ENCODE measurements at regions not wholly inside any gene's neighbourhood (a gene's known extent, or its start where the extent isn't known, plus 50 kb on each side); places are given as distances from the start of the nearest gene placed in this dataset.

DNA sequence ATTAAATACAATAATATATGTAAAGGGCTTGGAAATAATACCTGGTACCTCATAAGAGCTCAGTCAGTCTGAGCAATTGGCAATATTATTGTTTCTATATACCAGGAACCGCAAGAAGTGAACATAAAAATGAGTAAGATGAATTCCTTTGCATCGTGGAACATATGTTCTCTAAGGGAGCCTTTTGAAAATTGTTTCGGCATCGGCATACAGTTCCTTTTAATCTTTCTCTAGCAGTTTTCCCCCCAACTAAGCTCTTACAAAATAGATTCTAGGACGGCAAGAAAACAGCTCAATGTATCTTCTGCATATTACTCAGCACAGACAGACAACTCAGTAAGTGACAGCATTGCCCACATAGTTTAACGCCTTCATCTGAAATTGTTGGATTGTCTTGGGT lies 426.6 kb upstream of the WWC1 start (continued):
- TF ChIP-seq, protein P1, sequence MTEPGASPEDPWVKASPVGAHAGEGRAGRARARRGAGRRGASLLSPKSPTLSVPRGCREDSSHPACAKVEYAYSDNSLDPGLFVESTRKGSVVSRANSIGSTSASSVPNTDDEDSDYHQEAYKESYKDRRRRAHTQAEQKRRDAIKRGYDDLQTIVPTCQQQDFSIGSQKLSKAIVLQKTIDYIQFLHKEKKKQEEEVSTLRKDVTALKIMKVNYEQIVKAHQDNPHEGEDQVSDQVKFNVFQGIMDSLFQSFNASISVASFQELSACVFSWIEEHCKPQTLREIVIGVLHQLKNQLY (CRISPR knock-in tag; IDR thresholded peaks at IDR 0.05) = no peak
- TF ChIP-seq ERG (CRISPR knock-in tag; IDR thresholded peaks at IDR 0.05) (no peak), FOXP1 (CRISPR knock-in tag; IDR thresholded peaks at IDR 0.05; ENCODE audit: borderline replicate concordance) (no peak), TEAD1 (CRISPR knock-in tag; IDR thresholded peaks at IDR 0.05) (no peak), CREB1 (CRISPR knock-in tag; IDR thresholded peaks at IDR 0.05) (no peak)
- TF ChIP-seq, protein P2, sequence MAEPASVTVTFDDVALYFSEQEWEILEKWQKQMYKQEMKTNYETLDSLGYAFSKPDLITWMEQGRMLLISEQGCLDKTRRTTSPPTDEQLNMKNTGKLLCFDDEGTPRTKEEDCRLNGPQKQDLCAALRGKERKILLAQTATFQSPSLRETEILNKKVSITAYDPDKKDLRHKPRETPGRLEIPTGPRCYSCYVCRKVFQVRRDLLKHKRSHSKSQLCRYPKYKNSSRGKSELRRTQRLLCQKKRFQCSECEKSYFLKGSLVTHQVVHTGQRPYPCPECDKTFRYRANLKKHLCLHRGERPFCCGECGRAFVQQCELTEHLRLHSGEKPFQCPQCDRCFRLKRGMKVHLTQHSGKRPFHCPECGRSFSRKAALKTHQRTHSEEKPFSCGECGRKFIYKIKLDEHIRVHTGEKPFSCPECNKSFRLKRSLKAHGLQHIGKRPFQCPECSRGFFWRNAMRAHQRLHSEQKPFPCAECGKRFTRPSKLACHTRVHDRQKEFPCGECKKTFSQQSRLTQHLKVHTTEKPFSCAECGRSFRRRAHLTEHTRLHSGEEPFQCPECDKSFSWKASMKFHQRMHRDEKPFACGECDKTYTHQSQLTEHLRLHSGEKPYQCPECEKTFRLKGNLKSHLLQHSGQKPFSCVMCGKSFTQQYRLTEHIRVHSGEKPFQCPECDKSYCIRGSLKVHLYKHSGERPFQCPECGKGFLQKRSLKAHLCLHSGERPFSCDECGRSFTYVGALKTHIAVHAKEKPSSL (CRISPR knock-in tag; conservative IDR thresholded peaks at IDR 0.05) = no peak

DNA sequence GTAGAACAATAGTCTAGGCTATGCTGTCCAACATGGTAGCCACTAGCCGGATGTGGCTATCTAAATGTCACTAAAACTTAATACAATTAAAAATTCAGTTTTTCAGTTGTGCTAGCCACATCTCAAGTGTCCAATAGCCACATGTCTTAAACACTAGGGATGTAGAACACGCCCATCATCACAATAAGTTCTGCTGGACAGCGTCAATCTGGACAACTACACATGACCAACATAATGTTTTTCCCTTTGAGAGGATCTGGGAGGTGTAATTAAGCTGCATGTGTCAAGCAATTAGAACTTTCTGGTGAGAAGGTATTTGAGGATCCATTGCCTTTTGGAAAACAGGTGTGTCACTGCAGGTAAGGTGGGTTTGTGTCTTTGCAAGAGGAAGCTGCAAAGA lies 424.6 kb upstream of the WWC1 start:
- no peaks in the 10 kb centered on the region for H3K9me3 Mint-ChIP-seq
- CTCF ChIA-PET = no interaction called here
- H3K27ac Mint-ChIP-seq = no peak overlapping the region
- no peaks in the 10 kb centered on the region for H3K36me3 Mint-ChIP-seq
- no peak for ATAC-seq
- DNase-seq (ENCODE audit: low spot score) = no peak
- no peaks in the 10 kb centered on the region for H3K27me3 Mint-ChIP-seq (ENCODE audit: low read depth)
- H3K4me3 Mint-ChIP-seq = no peak overlapping the region
- H3K4me1 Mint-ChIP-seq = no peaks in the 10 kb centered on the region
- POLR2A ChIA-PET = no interaction called here
- TF ChIP-seq NR2C2 (CRISPR knock-in tag; IDR thresholded peaks at IDR 0.05) = no peak

- no peaks in the 10 kb centered on the region for H3K9me3 Mint-ChIP-seq
- H3K4me1 Mint-ChIP-seq = no peaks in the 10 kb centered on the region
- ChIA-PET CTCF (no interaction called here), POLR2A (no interaction called here)
- H3K27me3 Mint-ChIP-seq (ENCODE audit: low read depth) = no peaks in the 10 kb centered on the region
- no peak overlapping the region for H3K27ac Mint-ChIP-seq
- H3K36me3 Mint-ChIP-seq = no peaks in the 10 kb centered on the region
- DNase-seq (ENCODE audit: low spot score) (no peak), ATAC-seq (no peak)
- H3K4me3 Mint-ChIP-seq = no peak overlapping the region
- TF ChIP-seq ZNF138 (CRISPR knock-in tag; conservative IDR thresholded peaks at IDR 0.05) (no peak), ZBTB21 (CRISPR knock-in tag; IDR thresholded peaks at IDR 0.05; ENCODE audit: borderline replicate concordance) (no peak), CREB1 (CRISPR knock-in tag; IDR thresholded peaks at IDR 0.05) (no peak), ESRRA (CRISPR knock-in tag; IDR thresholded peaks at IDR 0.05; ENCODE audit: borderline replicate concordance) (no peak), NFYB (CRISPR knock-in tag; conservative IDR thresholded peaks at IDR 0.05; ENCODE audit: low read depth) (no peak), SOX15 (CRISPR knock-in tag; IDR thresholded peaks at IDR 0.05) (no peak), RORB (CRISPR knock-in tag; IDR thresholded peaks at IDR 0.05) (no peak), ZNF317 (CRISPR knock-in tag; IDR thresholded peaks at IDR 0.05; ENCODE audit: borderline replicate concordance, low read depth) (no peak), ZNF281 (CRISPR knock-in tag; IDR thresholded peaks at IDR 0.05) (no peak)
- TF ChIP-seq, protein P3, sequence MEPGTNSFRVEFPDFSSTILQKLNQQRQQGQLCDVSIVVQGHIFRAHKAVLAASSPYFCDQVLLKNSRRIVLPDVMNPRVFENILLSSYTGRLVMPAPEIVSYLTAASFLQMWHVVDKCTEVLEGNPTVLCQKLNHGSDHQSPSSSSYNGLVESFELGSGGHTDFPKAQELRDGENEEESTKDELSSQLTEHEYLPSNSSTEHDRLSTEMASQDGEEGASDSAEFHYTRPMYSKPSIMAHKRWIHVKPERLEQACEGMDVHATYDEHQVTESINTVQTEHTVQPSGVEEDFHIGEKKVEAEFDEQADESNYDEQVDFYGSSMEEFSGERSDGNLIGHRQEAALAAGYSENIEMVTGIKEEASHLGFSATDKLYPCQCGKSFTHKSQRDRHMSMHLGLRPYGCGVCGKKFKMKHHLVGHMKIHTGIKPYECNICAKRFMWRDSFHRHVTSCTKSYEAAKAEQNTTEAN (CRISPR knock-in tag; IDR thresholded peaks at IDR 0.05) = no peak
- TF ChIP-seq, protein P4, sequence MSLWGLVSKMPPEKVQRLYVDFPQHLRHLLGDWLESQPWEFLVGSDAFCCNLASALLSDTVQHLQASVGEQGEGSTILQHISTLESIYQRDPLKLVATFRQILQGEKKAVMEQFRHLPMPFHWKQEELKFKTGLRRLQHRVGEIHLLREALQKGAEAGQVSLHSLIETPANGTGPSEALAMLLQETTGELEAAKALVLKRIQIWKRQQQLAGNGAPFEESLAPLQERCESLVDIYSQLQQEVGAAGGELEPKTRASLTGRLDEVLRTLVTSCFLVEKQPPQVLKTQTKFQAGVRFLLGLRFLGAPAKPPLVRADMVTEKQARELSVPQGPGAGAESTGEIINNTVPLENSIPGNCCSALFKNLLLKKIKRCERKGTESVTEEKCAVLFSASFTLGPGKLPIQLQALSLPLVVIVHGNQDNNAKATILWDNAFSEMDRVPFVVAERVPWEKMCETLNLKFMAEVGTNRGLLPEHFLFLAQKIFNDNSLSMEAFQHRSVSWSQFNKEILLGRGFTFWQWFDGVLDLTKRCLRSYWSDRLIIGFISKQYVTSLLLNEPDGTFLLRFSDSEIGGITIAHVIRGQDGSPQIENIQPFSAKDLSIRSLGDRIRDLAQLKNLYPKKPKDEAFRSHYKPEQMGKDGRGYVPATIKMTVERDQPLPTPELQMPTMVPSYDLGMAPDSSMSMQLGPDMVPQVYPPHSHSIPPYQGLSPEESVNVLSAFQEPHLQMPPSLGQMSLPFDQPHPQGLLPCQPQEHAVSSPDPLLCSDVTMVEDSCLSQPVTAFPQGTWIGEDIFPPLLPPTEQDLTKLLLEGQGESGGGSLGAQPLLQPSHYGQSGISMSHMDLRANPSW (CRISPR knock-in tag; conservative IDR thresholded peaks at IDR 0.05; ENCODE audit: low read depth) = no peak
- TF ChIP-seq, protein P5, sequence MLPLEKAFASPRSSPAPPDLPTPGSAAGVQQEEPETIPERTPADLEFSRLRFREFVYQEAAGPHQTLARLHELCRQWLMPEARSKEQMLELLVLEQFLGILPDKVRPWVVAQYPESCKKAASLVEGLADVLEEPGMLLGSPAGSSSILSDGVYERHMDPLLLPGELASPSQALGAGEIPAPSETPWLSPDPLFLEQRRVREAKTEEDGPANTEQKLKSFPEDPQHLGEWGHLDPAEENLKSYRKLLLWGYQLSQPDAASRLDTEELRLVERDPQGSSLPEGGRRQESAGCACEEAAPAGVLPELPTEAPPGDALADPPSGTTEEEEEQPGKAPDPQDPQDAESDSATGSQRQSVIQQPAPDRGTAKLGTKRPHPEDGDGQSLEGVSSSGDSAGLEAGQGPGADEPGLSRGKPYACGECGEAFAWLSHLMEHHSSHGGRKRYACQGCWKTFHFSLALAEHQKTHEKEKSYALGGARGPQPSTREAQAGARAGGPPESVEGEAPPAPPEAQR (CRISPR knock-in tag; IDR thresholded peaks at IDR 0.05) = no peak
- TF ChIP-seq, protein P6, sequence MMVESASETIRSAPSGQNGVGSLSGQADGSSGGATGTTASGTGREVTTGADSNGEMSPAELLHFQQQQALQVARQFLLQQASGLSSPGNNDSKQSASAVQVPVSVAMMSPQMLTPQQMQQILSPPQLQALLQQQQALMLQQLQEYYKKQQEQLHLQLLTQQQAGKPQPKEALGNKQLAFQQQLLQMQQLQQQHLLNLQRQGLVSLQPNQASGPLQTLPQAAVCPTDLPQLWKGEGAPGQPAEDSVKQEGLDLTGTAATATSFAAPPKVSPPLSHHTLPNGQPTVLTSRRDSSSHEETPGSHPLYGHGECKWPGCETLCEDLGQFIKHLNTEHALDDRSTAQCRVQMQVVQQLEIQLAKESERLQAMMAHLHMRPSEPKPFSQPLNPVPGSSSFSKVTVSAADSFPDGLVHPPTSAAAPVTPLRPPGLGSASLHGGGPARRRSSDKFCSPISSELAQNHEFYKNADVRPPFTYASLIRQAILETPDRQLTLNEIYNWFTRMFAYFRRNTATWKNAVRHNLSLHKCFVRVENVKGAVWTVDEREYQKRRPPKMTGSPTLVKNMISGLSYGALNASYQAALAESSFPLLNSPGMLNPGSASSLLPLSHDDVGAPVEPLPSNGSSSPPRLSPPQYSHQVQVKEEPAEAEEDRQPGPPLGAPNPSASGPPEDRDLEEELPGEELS (CRISPR knock-in tag; IDR thresholded peaks at IDR 0.05) = no peak
Measured at GRCh38 chr5:167867281-167867680, 424.2 kb upstream of the WWC1 start.
